Astrocyte (in vitro differentiated cells and primary cell): ENCODE measurements at regions not wholly inside any gene's neighbourhood (a gene's known extent, or its start where the extent isn't known, plus 50 kb on each side); places are given as distances from the start of the nearest gene placed in this dataset.

Experiments used
- DNase-seq: peaks from one replicate; pipeline ENCODE4 v3.0.0-alpha.2; 2010; ENCODE audit warnings: low read depth
- FAIRE-seq: peaks from 2 replicates; lab custom pipeline; 2011; peaks lifted over from hg19 to GRCh38; lab: Jason Lieb, UNC
- H2AFZ ChIP-seq: 2 replicates; pipeline ENCODE4 v1.6.0; 2012; ENCODE audit warnings: low read depth, low read length, inconsistent platforms
- H3K27ac ChIP-seq: 2 replicates; pipeline ENCODE4 v1.5.1; 2011; ENCODE audit warnings: low read depth, low read length, inconsistent platforms
- H3K27me3 ChIP-seq: 2 replicates; pipeline ENCODE4 v1.6.0; 2011; ENCODE audit warnings: low read length, inconsistent platforms; ENCODE audit not compliant: insufficient read depth
- H3K36me3 ChIP-seq: 2 replicates; pipeline ENCODE4 v1.5.1; 2011; ENCODE audit warnings: low read length, inconsistent platforms; ENCODE audit not compliant: insufficient read depth
- H3K4me1 ChIP-seq: 2 replicates; pipeline ENCODE4 v1.5.1; 2011; ENCODE audit warnings: low read length, inconsistent platforms; ENCODE audit not compliant: insufficient read depth
- H3K4me2 ChIP-seq: 2 replicates; pipeline ENCODE4 v1.6.0; 2012; ENCODE audit warnings: low read length, inconsistent platforms
- H3K4me3 ChIP-seq: 2 replicates; pipeline ENCODE4 v1.5.1; 2011; ENCODE audit warnings: low read depth, mild to moderate bottlenecking, low read length, inconsistent platforms; ENCODE audit not compliant: insufficient read depth
- H3K79me2 ChIP-seq: 2 replicates; pipeline ENCODE4 v1.6.0; 2012; ENCODE audit warnings: mild to moderate bottlenecking, low read length, inconsistent platforms; ENCODE audit not compliant: insufficient read depth
- H3K9ac ChIP-seq: 2 replicates; pipeline ENCODE4 v1.6.0; 2012; ENCODE audit warnings: mild to moderate bottlenecking, low read length, inconsistent platforms
- H3K9me3 ChIP-seq: 2 replicates; pipeline ENCODE4 v1.5.1; 2012; ENCODE audit warnings: low read depth, mild to moderate bottlenecking, low read length, inconsistent platforms; ENCODE audit not compliant: insufficient read depth
- H4K20me1 ChIP-seq: 2 replicates; pipeline ENCODE4 v1.6.0; 2012; ENCODE audit warnings: low read length, inconsistent platforms; ENCODE audit not compliant: insufficient read depth
- H3K27ac Mint-ChIP-seq: one replicate; pipeline ENCODE4 v1.8.0; 2021; ENCODE audit warnings: mild to moderate bottlenecking, mixed read lengths; ENCODE audit not compliant: unreplicated experiment
- H3K27me3 Mint-ChIP-seq: one replicate; pipeline ENCODE4 v1.8.0; 2021; ENCODE audit warnings: low read depth, mixed read lengths; ENCODE audit not compliant: unreplicated experiment
- H3K36me3 Mint-ChIP-seq: one replicate; pipeline ENCODE4 v1.8.0; 2021; ENCODE audit warnings: low read depth, mixed read lengths; ENCODE audit not compliant: unreplicated experiment
- H3K4me1 Mint-ChIP-seq: one replicate; pipeline ENCODE4 v1.8.0; 2021; ENCODE audit warnings: low read depth, mixed read lengths; ENCODE audit not compliant: unreplicated experiment
- H3K4me3 Mint-ChIP-seq: one replicate; pipeline ENCODE4 v1.8.0; 2021; ENCODE audit warnings: mild to moderate bottlenecking, moderate library complexity, mixed read lengths; ENCODE audit not compliant: unreplicated experiment
- H3K9me3 Mint-ChIP-seq: one replicate; pipeline ENCODE4 v1.8.0; 2021; ENCODE audit warnings: mild to moderate bottlenecking, mixed read lengths; ENCODE audit not compliant: unreplicated experiment
- EZH2 ChIP-seq: IDR thresholded peaks from 2 replicates; pipeline ENCODE4 v1.6.1; 2012; ENCODE audit warnings: mild to moderate bottlenecking, low read length, inconsistent platforms; ENCODE audit not compliant: insufficient read depth
- TF ChIP-seq, protein P1 (sequence below): IDR thresholded peaks from 2 replicates; pipeline ENCODE4 v1.5.1; 2011; ENCODE audit warnings: low read depth, mild to moderate bottlenecking, inconsistent platforms, low read length, moderate library complexity; ENCODE audit not compliant: insufficient read depth

DNA sequence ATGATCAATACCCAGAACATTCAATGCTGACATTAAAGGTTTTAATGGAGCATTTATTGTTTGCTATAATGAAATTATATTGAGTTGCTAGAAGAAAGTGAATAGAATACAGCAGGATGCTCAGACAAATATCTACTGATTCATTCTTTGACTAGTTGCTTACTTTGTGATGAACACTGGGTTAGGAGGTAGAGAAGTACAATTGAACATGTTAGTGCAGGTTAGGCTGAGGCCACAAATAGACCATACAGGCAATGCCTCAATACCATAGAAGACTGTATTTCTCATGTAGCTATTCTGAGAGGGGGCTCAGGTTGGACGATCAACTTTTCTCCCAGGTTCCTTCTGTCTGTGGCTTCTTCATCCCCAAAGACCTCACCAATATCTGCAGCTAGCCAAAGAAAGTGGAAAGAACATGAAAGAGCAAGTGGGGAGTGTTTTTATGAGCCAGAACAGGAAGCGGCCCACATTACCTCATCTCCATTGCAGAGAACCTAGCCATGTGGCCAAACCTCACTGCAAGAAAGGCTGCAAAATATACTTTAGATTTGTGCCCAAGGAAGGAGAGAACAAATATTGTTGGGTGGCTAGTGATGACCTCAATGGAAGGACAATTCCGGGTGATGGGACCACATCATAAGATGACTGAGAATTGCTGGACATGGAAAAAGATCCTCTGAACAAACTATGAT, 180.3 kb upstream of the GATB start:
- H3K27ac ChIP-seq: no peak overlapping the region
- H3K9me3 ChIP-seq: no peaks in the 10 kb centered on the region
- no peaks in the 10 kb centered on the region for H3K36me3 Mint-ChIP-seq
- H3K9me3 Mint-ChIP-seq: peaks cover 5% of the 10 kb centered on the region
- H3K4me1 ChIP-seq: no peaks in the 10 kb centered on the region
- no peaks in the 10 kb centered on the region for H4K20me1 ChIP-seq
- no peak overlapping the region for H3K4me3 ChIP-seq
- no peaks in the 10 kb centered on the region for H3K36me3 ChIP-seq
- H3K4me1 Mint-ChIP-seq: no peaks in the 10 kb centered on the region
- no peaks in the 10 kb centered on the region for H3K79me2 ChIP-seq
- no peak for TF ChIP-seq EZH2
- TF ChIP-seq, protein P1, sequence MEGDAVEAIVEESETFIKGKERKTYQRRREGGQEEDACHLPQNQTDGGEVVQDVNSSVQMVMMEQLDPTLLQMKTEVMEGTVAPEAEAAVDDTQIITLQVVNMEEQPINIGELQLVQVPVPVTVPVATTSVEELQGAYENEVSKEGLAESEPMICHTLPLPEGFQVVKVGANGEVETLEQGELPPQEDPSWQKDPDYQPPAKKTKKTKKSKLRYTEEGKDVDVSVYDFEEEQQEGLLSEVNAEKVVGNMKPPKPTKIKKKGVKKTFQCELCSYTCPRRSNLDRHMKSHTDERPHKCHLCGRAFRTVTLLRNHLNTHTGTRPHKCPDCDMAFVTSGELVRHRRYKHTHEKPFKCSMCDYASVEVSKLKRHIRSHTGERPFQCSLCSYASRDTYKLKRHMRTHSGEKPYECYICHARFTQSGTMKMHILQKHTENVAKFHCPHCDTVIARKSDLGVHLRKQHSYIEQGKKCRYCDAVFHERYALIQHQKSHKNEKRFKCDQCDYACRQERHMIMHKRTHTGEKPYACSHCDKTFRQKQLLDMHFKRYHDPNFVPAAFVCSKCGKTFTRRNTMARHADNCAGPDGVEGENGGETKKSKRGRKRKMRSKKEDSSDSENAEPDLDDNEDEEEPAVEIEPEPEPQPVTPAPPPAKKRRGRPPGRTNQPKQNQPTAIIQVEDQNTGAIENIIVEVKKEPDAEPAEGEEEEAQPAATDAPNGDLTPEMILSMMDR: no peak
- H3K27me3 Mint-ChIP-seq: peaks cover 4% of the 10 kb centered on the region
- no peak overlapping the region for H3K4me2 ChIP-seq
- H3K27ac Mint-ChIP-seq: no peak overlapping the region
- H3K9ac ChIP-seq: no peak overlapping the region
- no peak overlapping the region for H3K4me3 Mint-ChIP-seq
- FAIRE-seq (no peak), DNase-seq (no peak)
- no peaks in the 10 kb centered on the region for H3K27me3 ChIP-seq
- H2AFZ ChIP-seq: no peak overlapping the region

DNA sequence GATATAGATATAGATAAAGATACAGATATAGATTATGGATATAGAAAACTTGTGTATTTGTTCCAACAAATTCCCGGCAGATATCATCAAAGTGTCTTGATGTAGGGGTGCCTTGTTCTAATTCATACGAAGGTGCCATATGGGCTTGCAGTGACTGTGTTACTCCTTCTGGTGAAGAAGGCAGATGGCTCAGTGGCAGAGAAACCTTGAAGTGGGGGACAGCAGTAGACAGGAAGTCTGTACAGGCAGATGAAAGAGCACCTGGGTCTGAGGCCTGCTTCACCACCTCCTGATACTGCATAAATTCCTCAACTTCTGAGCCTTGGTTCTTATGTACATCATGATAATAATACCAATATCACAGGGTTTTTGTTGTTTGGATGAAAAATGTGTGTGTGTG, 179.5 kb upstream of the GATB start:
- Mint-ChIP-seq H3K4me3 (no peak overlapping the region), H3K27ac (no peak overlapping the region), H3K4me1 (no peaks in the 10 kb centered on the region), H3K9me3 (no peaks in the 10 kb centered on the region), H3K36me3 (no peaks in the 10 kb centered on the region), H3K27me3 (peaks cover 10% of the 10 kb centered on the region)
- H3K4me3 ChIP-seq: no peak overlapping the region
- no peak for TF ChIP-seq EZH2
- no peak for FAIRE-seq
- no peaks in the 10 kb centered on the region for H4K20me1 ChIP-seq
- H3K36me3 ChIP-seq: no peaks in the 10 kb centered on the region
- no peak for DNase-seq
- no peaks in the 10 kb centered on the region for H3K4me1 ChIP-seq
- H3K27me3 ChIP-seq: no peaks in the 10 kb centered on the region
- no peak overlapping the region for H3K27ac ChIP-seq
- no peak overlapping the region for H2AFZ ChIP-seq
- H3K9ac ChIP-seq: no peak overlapping the region
- no peaks in the 10 kb centered on the region for H3K9me3 ChIP-seq
- H3K4me2 ChIP-seq: no peak overlapping the region
- no peaks in the 10 kb centered on the region for H3K79me2 ChIP-seq

DNA sequence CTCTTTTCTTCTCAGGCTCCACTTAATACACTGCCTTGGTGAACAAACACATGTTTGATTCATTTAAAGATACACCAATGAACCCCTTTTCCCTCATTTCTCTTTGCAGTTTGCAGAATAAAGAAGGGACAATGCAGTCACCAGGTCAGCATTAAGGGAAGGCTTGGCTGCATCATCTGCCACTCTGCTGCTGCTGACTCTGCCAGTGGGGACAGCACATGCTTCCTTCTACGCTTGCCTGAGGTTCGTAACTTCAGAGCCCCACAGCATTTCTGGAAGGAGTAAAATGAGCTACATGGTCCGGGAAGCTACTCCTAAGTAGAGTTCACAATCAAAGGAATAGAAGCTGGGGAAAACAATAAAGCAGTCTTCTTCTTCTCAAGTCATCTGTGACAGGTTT, 178.9 kb upstream of the GATB start:
- no peaks in the 10 kb centered on the region for H3K9me3 Mint-ChIP-seq
- no peak overlapping the region for H3K4me3 Mint-ChIP-seq
- Histone ChIP-seq H2AFZ (no peak overlapping the region), H3K27me3 (no peaks in the 10 kb centered on the region), H3K27ac (no peak overlapping the region), H3K4me2 (no peak overlapping the region), H4K20me1 (no peaks in the 10 kb centered on the region), H3K4me3 (no peak overlapping the region), H3K9me3 (no peaks in the 10 kb centered on the region), H3K36me3 (no peaks in the 10 kb centered on the region), H3K79me2 (no peaks in the 10 kb centered on the region), H3K4me1 (no peaks in the 10 kb centered on the region), H3K9ac (no peak overlapping the region)
- H3K4me1 Mint-ChIP-seq: no peaks in the 10 kb centered on the region
- peaks cover 13% of the 10 kb centered on the region for H3K27me3 Mint-ChIP-seq
- no peaks in the 10 kb centered on the region for H3K36me3 Mint-ChIP-seq
- DNase-seq (no peak), FAIRE-seq (no peak)
- no peak overlapping the region for H3K27ac Mint-ChIP-seq
- no peak for TF ChIP-seq EZH2
- TF ChIP-seq, protein P1: no peak
